ENCODE measurements at regions not wholly inside any gene's neighbourhood (a gene's known extent, or its start where the extent isn't known, plus 50 kb on each side); places are given as distances from the start of the nearest gene placed in this dataset.

DNA sequence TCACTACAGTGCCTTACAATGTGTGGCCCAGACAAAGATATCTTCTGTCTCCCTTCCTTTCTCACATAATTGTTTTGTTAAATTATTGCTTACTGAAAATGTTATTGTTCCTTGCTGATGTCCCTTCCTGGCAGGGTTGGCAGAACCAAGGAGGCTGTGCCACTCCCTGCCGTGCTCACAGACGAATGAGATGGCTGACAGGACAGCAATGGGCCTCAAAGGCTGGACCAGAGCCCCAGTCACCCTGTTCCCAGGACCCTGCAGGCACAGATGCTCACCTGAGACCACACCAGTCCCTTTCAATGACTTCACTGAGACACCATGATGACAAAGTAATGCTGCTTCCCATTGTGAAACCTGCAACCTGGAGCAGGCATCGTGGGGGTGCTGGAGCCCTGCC lies 375.1 kb downstream of the HACE1 start:
- H3K27ac ChIP-seq (ENCODE audit: low read length): no peak overlapping the region
- TF ChIP-seq MXI1 (conservative IDR thresholded peaks at IDR 0.05; ENCODE audit: poor library complexity, severe bottlenecking) (no peak), SMC3 (conservative IDR thresholded peaks at IDR 0.05; ENCODE audit: poor library complexity) (no peak), REST (IDR thresholded peaks at IDR 0.05; ENCODE audit: borderline replicate concordance) (no peak), EP300 (conservative IDR thresholded peaks at IDR 0.05; ENCODE audit: poor library complexity, severe bottlenecking) (no peak), RAD21 (conservative IDR thresholded peaks at IDR 0.05) (no peak), POLR2AphosphoS5 (IDR thresholded peaks at IDR 0.05) (no peak), TAF1 (IDR thresholded peaks at IDR 0.05; ENCODE audit: low read depth) (no peak)
- TF ChIP-seq, protein P1, sequence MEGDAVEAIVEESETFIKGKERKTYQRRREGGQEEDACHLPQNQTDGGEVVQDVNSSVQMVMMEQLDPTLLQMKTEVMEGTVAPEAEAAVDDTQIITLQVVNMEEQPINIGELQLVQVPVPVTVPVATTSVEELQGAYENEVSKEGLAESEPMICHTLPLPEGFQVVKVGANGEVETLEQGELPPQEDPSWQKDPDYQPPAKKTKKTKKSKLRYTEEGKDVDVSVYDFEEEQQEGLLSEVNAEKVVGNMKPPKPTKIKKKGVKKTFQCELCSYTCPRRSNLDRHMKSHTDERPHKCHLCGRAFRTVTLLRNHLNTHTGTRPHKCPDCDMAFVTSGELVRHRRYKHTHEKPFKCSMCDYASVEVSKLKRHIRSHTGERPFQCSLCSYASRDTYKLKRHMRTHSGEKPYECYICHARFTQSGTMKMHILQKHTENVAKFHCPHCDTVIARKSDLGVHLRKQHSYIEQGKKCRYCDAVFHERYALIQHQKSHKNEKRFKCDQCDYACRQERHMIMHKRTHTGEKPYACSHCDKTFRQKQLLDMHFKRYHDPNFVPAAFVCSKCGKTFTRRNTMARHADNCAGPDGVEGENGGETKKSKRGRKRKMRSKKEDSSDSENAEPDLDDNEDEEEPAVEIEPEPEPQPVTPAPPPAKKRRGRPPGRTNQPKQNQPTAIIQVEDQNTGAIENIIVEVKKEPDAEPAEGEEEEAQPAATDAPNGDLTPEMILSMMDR (IDR thresholded peaks at IDR 0.05; ENCODE audit: poor library complexity, severe bottlenecking): no peak
- no peaks in the 10 kb centered on the region for H3K27me3 ChIP-seq (ENCODE audit: insufficient read depth, low read depth, low read length)
- no peaks in the 10 kb centered on the region for H3K79me2 ChIP-seq (replicated peaks; ENCODE audit: insufficient read depth, low read length)
- no peaks in the 10 kb centered on the region for H3K36me3 ChIP-seq (ENCODE audit: insufficient read depth, low read length)
- H2AFZ ChIP-seq (ENCODE audit: low read depth, low read length): no peak overlapping the region
- no peaks in the 10 kb centered on the region for H3K9me2 ChIP-seq (ENCODE audit: insufficient read depth, low read length)
- H3K4me3 ChIP-seq (ENCODE audit: low read length): no peak overlapping the region
- no peaks in the 10 kb centered on the region for H3F3A ChIP-seq (ENCODE audit: insufficient read depth, low read length, poor library complexity, severe bottlenecking)
- H3K9ac ChIP-seq (ENCODE audit: low read length): no peak overlapping the region
- H3K4me2 ChIP-seq (ENCODE audit: low read length): no peak overlapping the region
- no peaks in the 10 kb centered on the region for H3K9me3 ChIP-seq (ENCODE audit: low read length)
- H4K20me1 ChIP-seq (ENCODE audit: insufficient read depth): no peaks in the 10 kb centered on the region

DNA sequence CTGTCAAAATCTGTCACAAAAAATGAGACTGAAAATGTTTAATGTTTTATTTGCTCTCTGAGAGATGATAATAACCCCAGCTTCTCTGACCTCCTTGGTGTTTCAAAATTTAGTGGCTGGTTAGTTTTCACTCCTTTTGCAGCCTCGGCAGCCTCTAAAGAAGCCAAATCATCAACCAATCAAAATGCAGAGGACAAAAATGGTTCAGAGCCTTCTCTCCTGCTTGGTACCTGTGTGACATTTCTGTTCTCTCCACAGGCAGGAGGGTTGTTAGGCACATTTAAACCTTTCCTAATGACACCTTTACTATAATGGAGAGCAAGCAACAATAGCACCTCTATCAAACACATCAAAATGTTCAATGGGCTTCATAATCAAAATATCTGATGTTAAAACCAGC lies 375.5 kb downstream of the HACE1 start:
- Histone ChIP-seq H4K20me1 (ENCODE audit: insufficient read depth) (no peaks in the 10 kb centered on the region), H3K36me3 (ENCODE audit: insufficient read depth, low read length) (no peaks in the 10 kb centered on the region), H3K79me2 (replicated peaks; ENCODE audit: insufficient read depth, low read length) (no peaks in the 10 kb centered on the region), H3K9ac (ENCODE audit: low read length) (no peak overlapping the region), H3K4me3 (ENCODE audit: low read length) (no peak overlapping the region), H3K4me2 (ENCODE audit: low read length) (no peak overlapping the region), H3K27ac (ENCODE audit: low read length) (no peak overlapping the region), H3K27me3 (ENCODE audit: insufficient read depth, low read depth, low read length) (peaks cover under 1% of the 10 kb centered on the region), H2AFZ (ENCODE audit: low read depth, low read length) (no peak overlapping the region), H3K9me2 (ENCODE audit: insufficient read depth, low read length) (no peaks in the 10 kb centered on the region), H3K9me3 (ENCODE audit: low read length) (no peaks in the 10 kb centered on the region), H3F3A (ENCODE audit: insufficient read depth, low read length, poor library complexity, severe bottlenecking) (no peaks in the 10 kb centered on the region)
- TF ChIP-seq POLR2AphosphoS5 (IDR thresholded peaks at IDR 0.05): no peak
- TF ChIP-seq EZH2 (IDR thresholded peaks at IDR 0.05; ENCODE audit: borderline replicate concordance, insufficient read depth, low read length, poor library complexity, severe bottlenecking): no peak
